ENCODE measurements at regions not wholly inside any gene's neighbourhood (a gene's known extent, or its start where the extent isn't known, plus 50 kb on each side); places are given as distances from the start of the nearest gene placed in this dataset.

DNA sequence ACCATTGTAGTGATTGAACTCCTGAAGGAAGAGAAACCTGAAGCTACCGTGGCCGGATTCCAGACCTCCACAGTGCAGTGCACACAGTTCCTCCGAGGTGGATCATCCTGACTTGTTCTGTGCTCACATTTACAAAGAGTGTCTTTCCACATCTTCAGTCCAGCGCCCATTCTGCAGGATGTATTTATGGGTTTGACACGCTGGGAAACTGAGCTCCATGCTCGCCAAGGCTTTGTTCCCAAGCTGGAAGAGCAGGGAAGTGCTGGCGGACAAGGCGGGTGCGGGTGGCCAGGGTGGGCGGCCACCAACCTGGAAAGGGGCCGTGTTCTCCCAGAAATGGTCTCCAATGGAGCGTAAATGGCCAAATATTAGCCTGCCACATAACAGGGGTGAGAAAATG, 227.9 kb downstream of the IRF8 start:
- Histone ChIP-seq H3K4me3 (ENCODE audit: low read depth in 1 of 2, low read length in 1 of 2) (no peak overlapping the region), H3K27ac (no peak overlapping the region), H3K4me1 (ENCODE audit: control insufficient read depth in 1 of 2, insufficient read depth in 1 of 2, low read depth in 1 of 2, low read length in 1 of 2) (no peaks in the 10 kb centered on the region), H3K27me3 (peaks cover 27% of the 10 kb centered on the region), H3K9me3 (no peaks in the 10 kb centered on the region), H3K36me3 (no peaks in the 10 kb centered on the region)
- TF ChIP-seq, protein P1, sequence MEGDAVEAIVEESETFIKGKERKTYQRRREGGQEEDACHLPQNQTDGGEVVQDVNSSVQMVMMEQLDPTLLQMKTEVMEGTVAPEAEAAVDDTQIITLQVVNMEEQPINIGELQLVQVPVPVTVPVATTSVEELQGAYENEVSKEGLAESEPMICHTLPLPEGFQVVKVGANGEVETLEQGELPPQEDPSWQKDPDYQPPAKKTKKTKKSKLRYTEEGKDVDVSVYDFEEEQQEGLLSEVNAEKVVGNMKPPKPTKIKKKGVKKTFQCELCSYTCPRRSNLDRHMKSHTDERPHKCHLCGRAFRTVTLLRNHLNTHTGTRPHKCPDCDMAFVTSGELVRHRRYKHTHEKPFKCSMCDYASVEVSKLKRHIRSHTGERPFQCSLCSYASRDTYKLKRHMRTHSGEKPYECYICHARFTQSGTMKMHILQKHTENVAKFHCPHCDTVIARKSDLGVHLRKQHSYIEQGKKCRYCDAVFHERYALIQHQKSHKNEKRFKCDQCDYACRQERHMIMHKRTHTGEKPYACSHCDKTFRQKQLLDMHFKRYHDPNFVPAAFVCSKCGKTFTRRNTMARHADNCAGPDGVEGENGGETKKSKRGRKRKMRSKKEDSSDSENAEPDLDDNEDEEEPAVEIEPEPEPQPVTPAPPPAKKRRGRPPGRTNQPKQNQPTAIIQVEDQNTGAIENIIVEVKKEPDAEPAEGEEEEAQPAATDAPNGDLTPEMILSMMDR (IDR thresholded peaks at IDR 0.05) = no peak

DNA sequence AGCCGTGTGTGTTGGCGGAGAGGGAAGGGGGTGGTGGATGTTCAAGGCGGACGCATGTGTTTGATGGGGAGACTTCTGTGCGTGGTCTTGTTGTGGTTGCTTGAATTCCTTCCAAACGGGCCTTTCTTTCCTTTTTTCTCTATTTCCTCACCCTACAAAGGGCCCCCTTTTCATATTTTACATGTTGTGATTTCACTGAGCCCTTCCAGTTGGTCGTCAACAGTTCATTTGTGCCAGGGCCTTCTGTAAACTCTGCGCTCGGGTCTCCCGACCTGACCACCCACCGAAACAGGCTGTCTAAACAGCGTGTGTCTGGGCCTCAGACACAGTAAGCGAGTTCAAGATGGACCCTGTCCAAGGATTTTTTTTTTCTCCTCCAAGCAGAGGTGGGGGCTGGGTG, 228.4 kb downstream of the IRF8 start:
- H3K4me1 ChIP-seq (ENCODE audit: control insufficient read depth in 1 of 2, insufficient read depth in 1 of 2, low read depth in 1 of 2, low read length in 1 of 2) = no peaks in the 10 kb centered on the region
- TF ChIP-seq, protein P1 (IDR thresholded peaks at IDR 0.05) = no peak
- H3K27me3 ChIP-seq = peaks cover 24% of the 10 kb centered on the region
- no peak overlapping the region for H3K4me3 ChIP-seq (ENCODE audit: low read depth in 1 of 2, low read length in 1 of 2)
- no peak overlapping the region for H3K27ac ChIP-seq
- H3K36me3 ChIP-seq = no peaks in the 10 kb centered on the region
- H3K9me3 ChIP-seq = no peaks in the 10 kb centered on the region

DNA sequence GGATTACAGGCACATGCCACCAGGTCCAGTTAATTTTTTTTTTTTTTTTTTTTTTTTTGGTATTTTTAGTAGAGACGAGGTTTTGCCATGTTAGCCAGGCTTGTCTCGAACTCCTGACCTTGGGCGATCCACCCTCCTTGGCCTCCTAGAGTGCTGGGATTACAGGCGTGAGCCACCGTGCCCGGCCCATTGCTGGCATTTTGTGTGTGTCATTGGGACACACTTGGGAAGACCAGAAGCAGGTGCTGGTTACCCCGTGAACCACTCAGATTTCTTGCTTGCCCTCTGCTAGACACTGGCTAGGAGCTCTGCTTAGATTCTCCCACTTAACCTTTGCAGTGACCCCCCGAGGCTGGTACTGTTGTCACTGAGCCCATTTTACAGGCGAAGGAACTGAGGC, 229.3 kb downstream of the IRF8 start:
- Histone ChIP-seq H3K36me3 (no peaks in the 10 kb centered on the region), H3K27me3 (peaks cover 15% of the 10 kb centered on the region), H3K27ac (no peak overlapping the region), H3K9me3 (no peaks in the 10 kb centered on the region), H3K4me1 (ENCODE audit: control insufficient read depth in 1 of 2, insufficient read depth in 1 of 2, low read depth in 1 of 2, low read length in 1 of 2) (no peaks in the 10 kb centered on the region), H3K4me3 (ENCODE audit: low read depth in 1 of 2, low read length in 1 of 2) (no peak overlapping the region)
- TF ChIP-seq, protein P1 (IDR thresholded peaks at IDR 0.05) = no peak

DNA sequence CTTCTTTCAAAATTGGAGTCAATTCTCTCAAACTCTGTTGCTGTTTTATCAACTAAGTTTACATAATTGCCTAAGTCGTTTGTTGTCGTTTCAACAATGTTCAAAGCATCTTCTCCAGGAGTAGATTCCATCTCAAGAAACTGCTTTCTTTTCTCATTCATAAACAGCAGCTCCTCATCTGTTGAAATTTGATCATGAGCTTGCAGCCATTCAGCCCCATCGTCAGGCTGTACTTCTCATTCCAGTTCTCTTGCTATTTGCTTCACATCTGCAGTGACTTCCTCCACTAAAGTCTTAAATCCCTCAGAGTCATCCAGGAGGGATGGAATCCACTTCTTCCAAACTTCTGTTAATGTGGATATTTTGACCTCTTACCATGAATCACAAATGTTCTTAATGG, 230.6 kb downstream of the IRF8 start:
- no peaks in the 10 kb centered on the region for H3K9me3 ChIP-seq
- H3K4me1 ChIP-seq (ENCODE audit: control insufficient read depth in 1 of 2, insufficient read depth in 1 of 2, low read depth in 1 of 2, low read length in 1 of 2) = no peaks in the 10 kb centered on the region
- TF ChIP-seq, protein P1 (IDR thresholded peaks at IDR 0.05) = no peak
- no peak overlapping the region for H3K4me3 ChIP-seq (ENCODE audit: low read depth in 1 of 2, low read length in 1 of 2)
- no peaks in the 10 kb centered on the region for H3K36me3 ChIP-seq
- H3K27me3 ChIP-seq = peaks cover 3% of the 10 kb centered on the region
- H3K27ac ChIP-seq = no peak overlapping the region

DNA sequence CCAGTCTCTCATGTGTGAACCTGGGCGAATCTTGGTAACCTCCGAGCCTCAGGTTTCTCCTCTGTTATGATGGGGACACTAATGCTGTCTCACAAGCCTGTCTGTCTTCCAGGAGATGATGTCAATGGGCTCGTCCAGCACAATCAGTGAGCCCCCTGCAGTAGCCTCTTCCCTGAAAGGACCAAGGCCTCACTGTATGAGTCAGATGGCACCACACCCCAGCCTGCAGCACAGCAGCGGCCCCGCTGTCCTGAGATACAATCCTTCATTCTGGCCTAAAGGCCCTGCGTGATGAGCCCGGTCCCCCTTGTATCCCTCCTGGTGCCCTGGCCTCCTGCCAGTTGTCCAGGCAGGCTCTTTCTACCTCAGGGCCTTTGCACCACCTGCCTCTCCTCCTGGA, 234.4 kb downstream of the IRF8 start:
- Histone ChIP-seq H3K36me3 (no peaks in the 10 kb centered on the region), H3K9me3 (no peaks in the 10 kb centered on the region), H3K4me1 (ENCODE audit: control insufficient read depth in 1 of 2, insufficient read depth in 1 of 2, low read depth in 1 of 2, low read length in 1 of 2) (no peaks in the 10 kb centered on the region), H3K4me3 (ENCODE audit: low read depth in 1 of 2, low read length in 1 of 2) (no peak overlapping the region), H3K27me3 (peaks cover 9% of the 10 kb centered on the region), H3K27ac (no peak overlapping the region)
- TF ChIP-seq, protein P1 (IDR thresholded peaks at IDR 0.05) = no peak

DNA sequence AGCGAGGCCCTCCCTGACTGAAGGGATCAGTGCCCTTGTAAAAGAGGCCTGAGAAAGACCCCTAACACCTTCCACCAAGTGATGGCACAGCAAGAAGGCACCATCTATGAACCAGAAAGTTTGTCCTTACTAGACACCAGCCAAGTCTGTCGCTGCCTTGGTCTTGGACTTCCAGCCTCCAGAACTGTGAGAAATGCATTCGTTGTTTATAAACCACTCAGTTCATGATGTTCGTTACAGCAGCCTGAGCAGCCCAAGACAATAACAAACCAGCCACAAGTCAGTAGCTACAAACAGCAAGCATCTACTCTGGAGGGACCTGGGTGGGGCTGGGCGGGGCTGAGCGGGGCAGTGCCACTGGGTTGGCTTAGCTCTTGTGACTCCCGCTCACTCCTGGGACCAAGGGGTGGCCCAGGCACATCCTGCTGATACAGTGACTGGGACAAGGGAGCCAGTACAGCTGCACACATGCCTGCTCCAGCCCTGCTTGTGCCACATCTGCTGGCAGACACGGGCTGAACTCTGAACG, 234.9 kb downstream of the IRF8 start:
- no peaks in the 10 kb centered on the region for H3K4me1 ChIP-seq (ENCODE audit: control insufficient read depth in 1 of 2, insufficient read depth in 1 of 2, low read depth in 1 of 2, low read length in 1 of 2)
- H3K36me3 ChIP-seq = no peaks in the 10 kb centered on the region
- no peaks in the 10 kb centered on the region for H3K9me3 ChIP-seq
- H3K4me3 ChIP-seq (ENCODE audit: low read depth in 1 of 2, low read length in 1 of 2) = no peak overlapping the region
- TF ChIP-seq, protein P1 (IDR thresholded peaks at IDR 0.05) = no peak
- no peak overlapping the region for H3K27ac ChIP-seq
- H3K27me3 ChIP-seq = peaks cover 9% of the 10 kb centered on the region

Measured in neutrophil (primary cell).